ENCODE measurements at regions not wholly inside any gene's neighbourhood (a gene's known extent, or its start where the extent isn't known, plus 50 kb on each side); places are given as distances from the start of the nearest gene placed in this dataset.

DNA sequence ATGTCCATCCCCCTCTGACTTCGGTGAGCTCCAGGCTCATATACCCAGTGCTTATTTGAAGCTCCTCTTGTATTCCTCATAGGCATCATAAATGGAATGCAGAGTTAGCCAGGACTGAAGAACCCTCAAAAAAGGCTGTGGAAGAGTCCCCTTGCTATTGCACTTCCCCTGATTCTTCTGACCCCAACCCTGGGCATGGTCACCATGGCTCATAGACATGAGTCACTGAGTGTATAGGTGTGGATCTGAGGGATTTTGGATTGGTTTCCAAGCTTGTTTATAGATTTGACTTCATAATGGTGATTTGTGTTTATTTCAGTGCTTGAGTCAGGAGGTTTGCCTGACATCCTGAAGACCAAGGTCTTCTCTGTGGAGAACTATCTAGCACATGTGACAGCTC is 98.4 kb upstream of the SLC38A2 start:
- intact Hi-C loops (cut with micrococcal nuclease), result loop anchor here (5.0 kb wide), 4 partner anchors 39 to 99 kb away; partner anchors contain the start of gene SLC38A2
- Histone ChIP-seq H4K91ac (ENCODE audit: insufficient read depth, low read depth, low read length) (peak overlapping the region; percentile 14), H3K9ac (ENCODE audit: low read depth, low read length) (no peak overlapping the region), H2AK5ac (ENCODE audit: low read depth, low read length) (peak overlapping the region; percentile 37), H3K36me3 (ENCODE audit: control insufficient read depth, insufficient read depth, low read length) (no peaks in the 10 kb centered on the region), H4K20me1 (ENCODE audit: insufficient read depth, low read length) (no peaks in the 10 kb centered on the region), H3K4me1 (ENCODE audit: control insufficient read depth, insufficient read depth, low read length) (peaks cover 16% of the 10 kb centered on the region), H3K27ac (ENCODE audit: insufficient read depth, low read length) (peak overlapping the region; percentile 2; the same call in 1 of the 2 replicates), H3K79me1 (ENCODE audit: low read depth in 1 of 2, low read length in 2 of 2) (peaks cover 14 to 24% of the 10 kb centered on the region in 2 experiments), H3K18ac (ENCODE audit: low read depth, low read length) (peak overlapping the region; percentile 46; the same call in 1 of the 2 replicates), H2BK20ac (ENCODE audit: low read depth, low read length) (peak overlapping the region; percentile 77; the same call in 1 of the 2 replicates), H3K14ac (replicated peaks; ENCODE audit: low read depth, low read length) (peak overlapping the region; percentile 82), H2BK5ac (ENCODE audit: low read depth, low read length, poor library complexity, severe bottlenecking) (peak overlapping the region; percentile 87), H2BK120ac (ENCODE audit: low read depth, low read length) (peak overlapping the region; percentile 88), H3K4ac (ENCODE audit: low read depth, low read length) (peak overlapping the region; percentile 86), H3K23ac (ENCODE audit: low read depth, low read length) (peak overlapping the region; percentile 60; the same call in 1 of the 2 replicates), H3K4me3 (ENCODE audit: insufficient read depth, low read depth, low read length) (no peak overlapping the region), H3K4me2 (ENCODE audit: low read depth, low read length) (peak overlapping the region; percentile 20; the same call in 1 of the 2 replicates), H4K5ac (ENCODE audit: low read depth, low read length) (peak overlapping the region; percentile 79), H4K8ac (ENCODE audit: low read depth in 2 of 2, low read length in 2 of 2) (peak overlapping the region; percentile 12 to 80; a peak in 2 of 4 replicates), H3K56ac (ENCODE audit: extremely low read depth, insufficient read depth, low read length) (no peak overlapping the region), H3K9me1 (ENCODE audit: insufficient read depth, low read length) (peaks cover 17% of the 10 kb centered on the region), H3K27me3 (ENCODE audit: control insufficient read depth, insufficient read depth, low read length) (no peaks in the 10 kb centered on the region), H3K9me3 (ENCODE audit: control insufficient read depth, insufficient read depth, low read length) (no peaks in the 10 kb centered on the region), H2AK9ac (replicated peaks; ENCODE audit: low read depth, low read length, poor library complexity) (no peak overlapping the region), H2BK15ac (ENCODE audit: low read depth, low read length) (0 out of 3 replicates have a peak overlapping the region, but pooled peaks have one; percentile 1), H2AFZ (replicated peaks; ENCODE audit: low read length, poor library complexity) (peak overlapping the region; percentile 25)
- TF ChIP-seq CHD1 (IDR thresholded peaks at IDR 0.05; ENCODE audit: low read depth, low read length) (no peak), ELK1 (IDR thresholded peaks at IDR 0.05; ENCODE audit: borderline replicate concordance, low read depth, low read length) (no peak)
- CTCF ChIA-PET, result interaction anchor here (1.4 kb wide), 1 partner anchor 69 kb away, joined by 3 read pairs; no protein-coding TSS in a partner anchor
- ATAC-seq (ENCODE audit: low read depth) (peak; percentile 25), DNase-seq (peak; percentile 67)
- in situ Hi-C loops (cut with MboI; ENCODE audit: low sequenced_read_pairs), result no loop called here
- dilution Hi-C loops (cut with HindIII; ENCODE audit: low sequenced_read_pairs, unreplicated experiment), result no loop called here
- POLR2A ChIA-PET (ENCODE audit: unreplicated experiment), result interaction anchor here (0.8 kb wide), 1 partner anchor 100 kb away, joined by 4 read pairs; no protein-coding TSS in a partner anchor
- no TSS peak for BruUV-seq (replicated peaks)
- no CpG with 5 or more reads among the region's 1 CpG for WGBS, 2 experiments (ENCODE audit: extremely low coverage in 2 of 2, insufficient read length in 1 of 2)

All from IMR-90 (cell line).